GM19240 (cell line): ENCODE measurements at regions not wholly inside any gene's neighbourhood (a gene's known extent, or its start where the extent isn't known, plus 50 kb on each side); places are given as distances from the start of the nearest gene placed in this dataset.

Source experiments
- DNase-seq: peaks from one replicate; pipeline ENCODE4 v3.0.0; 2011; ENCODE audit warnings: low spot score; ENCODE audit not compliant: insufficient read length

GRCh38 chr7:131899271-131900030, 343.0 kb upstream of the PODXL start:
- DNase-seq, result no peak

GRCh38 chr7:131898418-131898817, 342.0 kb upstream of the PODXL start:
- no peak for DNase-seq

GRCh38 chr7:131897790-131898165, 341.4 kb upstream of the PODXL start:
- DNase-seq, result no peak

GRCh38 chr7:131897016-131897789, 340.8 kb upstream of the PODXL start:
- DNase-seq, result no peak

GRCh38 chr7:131896165-131896863, 339.9 kb upstream of the PODXL start:
- DNase-seq, result no peak

GRCh38 chr7:131895541-131896164, 339.2 kb upstream of the PODXL start:
- no peak for DNase-seq

- DNase-seq, result no peak
These were observed 337.4 kb upstream of the PODXL start for GRCh38 chr7:131893631-131894340.

- no peak for DNase-seq
These were observed 333.7 kb upstream of the PODXL start for GRCh38 chr7:131890176-131890575.

- DNase-seq, result no peak
These were observed 333.2 kb upstream of the PODXL start for GRCh38 chr7:131889572-131890150.

- no peak for DNase-seq
These were observed 327.3 kb upstream of the PODXL start for GRCh38 chr7:131883769-131884168.

GRCh38 chr7:131883196-131883595, 326.8 kb upstream of the PODXL start:
- DNase-seq, result no peak

- no peak for DNase-seq
These were observed 325.9 kb upstream of the PODXL start for GRCh38 chr7:131882321-131882720.

- no peak for DNase-seq
These were observed 323.6 kb upstream of the PODXL start for GRCh38 chr7:131880078-131880477.

GRCh38 chr7:131879424-131879823, 323.0 kb upstream of the PODXL start:
- DNase-seq, result no peak

- DNase-seq, result no peak
These were observed 322.3 kb upstream of the PODXL start for GRCh38 chr7:131878777-131879176.

- DNase-seq, result no peak
These were observed 317.2 kb upstream of the PODXL start for GRCh38 chr7:131873581-131873980.

GRCh38 chr7:131869986-131870385, 313.6 kb upstream of the PODXL start:
- no peak for DNase-seq

GRCh38 chr7:131869169-131869844, 312.9 kb upstream of the PODXL start:
- DNase-seq, result no peak

- no peak for DNase-seq
These were observed 311.0 kb upstream of the PODXL start for GRCh38 chr7:131867461-131867860.

- no peak for DNase-seq
These were observed 309.5 kb upstream of the PODXL start for GRCh38 chr7:131865911-131866310.
